ENCODE measurements at regions not wholly inside any gene's neighbourhood (a gene's known extent, or its start where the extent isn't known, plus 50 kb on each side); places are given as distances from the start of the nearest gene placed in this dataset.
A peak's percentile ranks its signal among the peaks of the same experiment; 100 is the strongest.

DNA sequence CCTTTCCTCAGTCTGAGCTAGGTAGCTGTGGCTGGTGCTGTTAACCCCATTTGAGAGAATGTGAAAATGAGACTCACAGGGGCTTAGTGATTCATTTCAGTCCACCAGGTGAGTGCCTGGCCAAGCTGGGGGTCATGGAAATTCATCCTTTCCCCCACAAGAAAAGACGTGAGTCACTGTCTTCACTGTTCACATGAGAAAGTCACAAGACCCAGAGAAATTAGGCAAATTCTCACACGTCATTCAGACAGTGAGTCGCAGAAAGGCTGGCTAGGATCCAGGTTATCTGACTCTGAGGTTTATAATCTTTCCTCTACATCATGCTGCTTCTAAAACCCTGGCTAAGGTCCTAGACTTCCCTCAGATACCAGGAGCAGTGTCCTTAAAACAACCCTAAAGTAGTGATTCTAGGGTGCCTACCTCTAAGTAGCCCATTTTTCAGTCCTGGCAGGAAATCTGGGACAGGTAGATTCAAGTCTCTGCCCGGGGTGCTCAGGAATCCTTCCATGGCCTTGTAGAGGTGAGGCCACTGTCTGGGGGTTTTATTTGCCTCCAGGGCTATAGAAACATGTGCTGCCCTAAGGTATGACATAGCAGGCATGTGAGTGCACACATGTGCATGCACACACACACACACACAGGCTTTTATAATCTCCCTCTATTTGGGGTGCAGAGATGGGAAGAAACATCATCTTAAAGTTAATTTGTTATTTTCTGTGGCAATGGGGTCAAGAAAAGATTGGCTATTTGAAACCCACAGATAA is 427.9 kb upstream of the CELF2 start (continued):
- TF ChIP-seq, protein P1, sequence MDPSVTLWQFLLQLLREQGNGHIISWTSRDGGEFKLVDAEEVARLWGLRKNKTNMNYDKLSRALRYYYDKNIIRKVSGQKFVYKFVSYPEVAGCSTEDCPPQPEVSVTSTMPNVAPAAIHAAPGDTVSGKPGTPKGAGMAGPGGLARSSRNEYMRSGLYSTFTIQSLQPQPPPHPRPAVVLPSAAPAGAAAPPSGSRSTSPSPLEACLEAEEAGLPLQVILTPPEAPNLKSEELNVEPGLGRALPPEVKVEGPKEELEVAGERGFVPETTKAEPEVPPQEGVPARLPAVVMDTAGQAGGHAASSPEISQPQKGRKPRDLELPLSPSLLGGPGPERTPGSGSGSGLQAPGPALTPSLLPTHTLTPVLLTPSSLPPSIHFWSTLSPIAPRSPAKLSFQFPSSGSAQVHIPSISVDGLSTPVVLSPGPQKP (IDR thresholded peaks at IDR 0.05; ENCODE audit: borderline replicate concordance, low read depth, low read length) = no peak

DNA sequence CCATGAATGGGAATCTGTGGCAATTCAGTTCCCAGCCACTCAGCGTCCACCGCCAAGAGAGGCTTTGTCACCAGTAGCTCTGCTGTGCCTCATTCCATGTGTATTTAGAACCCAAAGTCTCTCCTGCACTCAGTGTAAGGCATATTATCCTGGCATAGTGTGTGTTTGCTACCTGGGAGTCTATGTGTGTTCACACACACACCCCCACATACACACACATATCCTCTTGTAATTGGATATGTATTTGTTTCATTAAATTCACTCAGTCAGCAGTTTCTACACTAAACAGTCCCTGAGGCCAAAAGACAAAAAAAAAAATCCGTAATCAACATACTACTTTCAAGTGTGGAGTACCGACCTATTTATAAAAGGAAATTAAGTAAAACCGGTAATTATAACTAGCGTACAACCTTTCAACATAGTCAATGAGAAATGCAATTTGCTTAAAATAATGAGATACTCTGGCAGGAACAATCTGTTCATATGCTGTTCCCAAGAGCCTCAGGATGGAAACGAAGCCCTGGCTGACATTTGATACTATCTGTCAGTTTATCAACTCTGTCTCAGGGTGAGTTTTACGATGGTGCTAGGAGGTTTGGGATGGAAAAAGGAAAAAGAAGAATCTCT is 425.8 kb upstream of the CELF2 start:
- no peaks in the 10 kb centered on the region for H3K79me1 ChIP-seq (ENCODE audit: low read depth in 1 of 2, low read length in 2 of 2)
- H4K91ac ChIP-seq (ENCODE audit: insufficient read depth, low read depth, low read length) = no peak overlapping the region
- H3K56ac ChIP-seq (ENCODE audit: extremely low read depth, insufficient read depth, low read length) = no peak overlapping the region
- intact Hi-C loops (cut with micrococcal nuclease) (no loop called here), dilution Hi-C loops (cut with HindIII; ENCODE audit: low sequenced_read_pairs, unreplicated experiment) (no loop called here), in situ Hi-C loops (cut with MboI; ENCODE audit: low sequenced_read_pairs) (no loop called here)
- CTCF ChIA-PET = no interaction called here
- H4K8ac ChIP-seq (ENCODE audit: low read depth in 2 of 2, low read length in 2 of 2) = no peak overlapping the region
- no peak overlapping the region for H2AFZ ChIP-seq (replicated peaks; ENCODE audit: low read length, poor library complexity)
- no peak overlapping the region for H2BK5ac ChIP-seq (ENCODE audit: low read depth, low read length, poor library complexity, severe bottlenecking)
- no peaks in the 10 kb centered on the region for H4K20me1 ChIP-seq (ENCODE audit: insufficient read depth, low read length)
- no peak overlapping the region for H3K14ac ChIP-seq (replicated peaks; ENCODE audit: low read depth, low read length)
- H3K4ac ChIP-seq (ENCODE audit: low read depth, low read length) = no peak overlapping the region
- no peak overlapping the region for H3K9ac ChIP-seq (ENCODE audit: low read depth, low read length)
- no peaks in the 10 kb centered on the region for H3K27me3 ChIP-seq (ENCODE audit: control insufficient read depth, insufficient read depth, low read length)
- H3K4me2 ChIP-seq (ENCODE audit: low read depth, low read length) = no peak overlapping the region
- TF ChIP-seq RAD21 (IDR thresholded peaks at IDR 0.05; ENCODE audit: low read length) (no peak), MAFK (IDR thresholded peaks at IDR 0.05; ENCODE audit: low read depth, low read length) (peak; percentile 94)
- no peak overlapping the region for H2BK20ac ChIP-seq (ENCODE audit: low read depth, low read length)
- H2BK120ac ChIP-seq (ENCODE audit: low read depth, low read length) = no peak overlapping the region
- H2BK15ac ChIP-seq (ENCODE audit: low read depth, low read length) = no peak overlapping the region
- no peak overlapping the region for H2AK9ac ChIP-seq (replicated peaks; ENCODE audit: low read depth, low read length, poor library complexity)
- no peak overlapping the region for H3K23ac ChIP-seq (ENCODE audit: low read depth, low read length)
- ATAC-seq (ENCODE audit: low read depth) = no peak
- no peaks in the 10 kb centered on the region; the same call in 1 of the 2 replicates for H3K9me3 ChIP-seq (ENCODE audit: control insufficient read depth, insufficient read depth, low read length)
- no peaks in the 10 kb centered on the region for H3K9me1 ChIP-seq (ENCODE audit: insufficient read depth, low read length)
- H3K4me1 ChIP-seq (ENCODE audit: control insufficient read depth, insufficient read depth, low read length) = peaks cover 4% of the 10 kb centered on the region; the same call in 1 of the 2 replicates
- DNase-seq = no peak
- BruUV-seq (replicated peaks) = no TSS peak
- no peak overlapping the region for H3K27ac ChIP-seq (ENCODE audit: insufficient read depth, low read length)
- H2AK5ac ChIP-seq (ENCODE audit: low read depth, low read length) = no peak overlapping the region
- no peak overlapping the region for H4K5ac ChIP-seq (ENCODE audit: low read depth, low read length)
- no peak overlapping the region for H3K18ac ChIP-seq (ENCODE audit: low read depth, low read length)
- no CpG with 5 or more reads among the region's 8 CpGs for WGBS, 2 experiments (ENCODE audit: extremely low coverage in 2 of 2, insufficient read length in 1 of 2)
- POLR2A ChIA-PET (ENCODE audit: unreplicated experiment) = no interaction called here
- no peak overlapping the region for H3K4me3 ChIP-seq (ENCODE audit: insufficient read depth, low read depth, low read length)
- H3K36me3 ChIP-seq (ENCODE audit: control insufficient read depth, insufficient read depth, low read length) = no peaks in the 10 kb centered on the region

Data from IMR-90 (cell line).